Motor neuron (in vitro differentiated cells): ENCODE measurements at regions not wholly inside any gene's neighbourhood (a gene's known extent, or its start where the extent isn't known, plus 50 kb on each side); places are given as distances from the start of the nearest gene placed in this dataset.

ENCODE experiments used
- ATAC-seq, 8 experiments: fragments of 200-7000 bp; cut with Tn5 transposase; replicated peaks in 6 of 8; 2 replicates each; pipeline ENCODE4 v1.8.0; 2021; ENCODE audit warnings: mild to moderate bottlenecking in 8 of 8, moderate library complexity in 8 of 8
- H3K27ac ChIP-seq, 2 donors: fragments of 250-450 bp; sonication (Bioruptor Pico); 2 replicates each; pipeline ENCODE4 v1.9.0; 2021; ENCODE audit warnings: antibody characterized with exemption in 2 of 2, mild to moderate bottlenecking in 2 of 2, moderate library complexity in 1 of 2
- H3K4me1 ChIP-seq, 2 donors: fragments of 250-450 bp; sonication (Bioruptor Pico); replicated peaks in 1 of 2; 2 replicates each; pipeline ENCODE4 v1.6.1; 2021; ENCODE audit warnings: antibody characterized with exemption in 2 of 2, mild to moderate bottlenecking in 2 of 2, moderate library complexity in 1 of 2
- H3K4me3 ChIP-seq, 5 donors: fragments of 250-450 bp; sonication (Bioruptor Pico); 2 replicates each; pipeline ENCODE4 v1.9.0; 2021; ENCODE audit warnings: antibody characterized with exemption in 5 of 5, mild to moderate bottlenecking in 5 of 5, moderate library complexity in 4 of 5
- WGBS, 10 experiments: fragments of 450-650 bp; shearing (Covaris generic); methylation state at CpG; one replicate each; pipeline ENCODE4 v1.0.0; 2022; 5-methylcytosine and 5-hydroxymethylcytosine counted together
- in situ Hi-C, 9 experiments: fragments of 400-800 bp; cut with MboI; loops; one replicate each; pipeline ENCODE4 v1.15.0; 2021; ENCODE audit warnings: low sequenced_read_pairs in 9 of 9, low pct_unique_long_range_greater_than_20kb in 2 of 9; ENCODE audit not compliant: unreplicated experiment in 9 of 9

DNA sequence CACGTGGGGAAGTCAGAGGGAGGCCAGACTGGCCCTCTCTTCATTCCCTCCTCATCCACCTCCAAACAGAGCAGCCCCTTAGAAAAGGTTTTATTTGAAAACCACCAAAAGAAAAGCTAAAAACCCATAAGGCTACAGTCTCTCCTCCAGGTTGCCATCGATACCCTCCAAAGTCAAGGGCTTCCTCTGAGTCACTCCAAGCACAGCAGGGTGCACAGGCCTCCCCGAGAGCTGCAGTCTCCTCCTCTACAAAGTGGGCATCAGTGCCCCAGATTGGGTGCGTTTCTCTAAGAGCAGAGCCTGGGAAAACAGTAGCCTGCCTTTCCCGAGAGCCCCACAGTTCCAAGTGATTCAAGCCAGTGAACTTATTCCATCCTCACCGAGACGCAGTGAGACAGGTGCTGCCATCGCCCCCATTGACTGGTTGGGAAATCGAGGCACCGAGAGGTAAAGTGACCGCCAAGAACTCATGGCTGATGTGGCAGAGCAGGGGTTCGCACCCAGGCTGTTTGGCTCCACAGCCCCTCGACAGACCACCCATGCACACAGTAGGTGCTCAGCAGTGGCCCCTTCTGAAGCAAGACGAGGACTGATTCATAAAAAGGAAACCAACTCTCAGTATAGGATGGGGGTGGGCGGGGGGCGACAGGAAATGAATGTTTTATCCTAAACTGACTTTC, 91.7 kb upstream of the SHISAL1 start:
- no peak overlapping the region for H3K27ac ChIP-seq
- no peak overlapping the region for H3K4me3 ChIP-seq
- ATAC-seq = no peak
- H3K4me1 ChIP-seq = peaks cover 15% of the 10 kb centered on the region in 2 donors
- in situ Hi-C loops = no loop called here
- 69 to 93% (median 85%) methylated on average over 3 to 8 of the region's 16 CpGs; no CpG with 5 or more reads in 3 of the 10 experiments for WGBS, 10 experiments

DNA sequence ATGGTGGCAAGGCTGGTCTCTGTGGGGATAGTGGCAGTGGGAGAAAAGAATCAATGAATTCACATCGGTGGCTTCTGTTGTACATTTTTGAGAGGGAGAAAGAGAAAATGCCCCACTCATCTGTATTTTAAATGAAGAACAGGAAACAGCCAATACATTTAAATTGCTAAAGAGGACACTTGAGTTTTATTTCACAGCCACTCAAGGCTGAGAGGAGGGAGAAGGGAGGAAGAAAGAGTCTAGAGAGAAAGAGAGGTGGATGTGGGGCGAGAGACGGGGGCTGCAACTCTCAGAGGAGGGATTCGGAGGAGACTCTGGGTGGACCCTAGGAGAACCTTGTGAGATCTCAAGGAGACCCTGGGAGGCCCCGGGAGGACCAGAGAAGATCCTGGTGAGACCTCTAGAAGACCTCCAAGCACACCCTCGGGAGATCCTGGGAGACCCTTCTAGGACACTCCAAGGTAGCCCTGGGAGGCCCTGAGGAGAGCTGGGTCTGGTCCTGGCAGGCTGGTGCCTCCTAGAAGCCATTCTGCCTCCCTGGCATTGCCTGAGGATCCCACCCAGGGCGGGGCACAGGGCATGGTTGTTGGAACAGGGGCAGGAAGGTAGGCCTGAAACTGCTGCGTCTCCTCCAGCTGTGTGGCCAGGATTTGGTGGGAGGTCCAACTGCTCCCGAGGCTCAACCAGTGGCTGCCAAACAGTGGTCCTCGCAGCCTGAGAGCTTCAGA, 91.0 kb upstream of the SHISAL1 start:
- in situ Hi-C loops = no loop called here
- 20 to 90% (median 73%) methylated on average over 1 to 4 of the region's 10 CpGs; no CpG with 5 or more reads in 4 of the 10 experiments for WGBS, 10 experiments

DNA sequence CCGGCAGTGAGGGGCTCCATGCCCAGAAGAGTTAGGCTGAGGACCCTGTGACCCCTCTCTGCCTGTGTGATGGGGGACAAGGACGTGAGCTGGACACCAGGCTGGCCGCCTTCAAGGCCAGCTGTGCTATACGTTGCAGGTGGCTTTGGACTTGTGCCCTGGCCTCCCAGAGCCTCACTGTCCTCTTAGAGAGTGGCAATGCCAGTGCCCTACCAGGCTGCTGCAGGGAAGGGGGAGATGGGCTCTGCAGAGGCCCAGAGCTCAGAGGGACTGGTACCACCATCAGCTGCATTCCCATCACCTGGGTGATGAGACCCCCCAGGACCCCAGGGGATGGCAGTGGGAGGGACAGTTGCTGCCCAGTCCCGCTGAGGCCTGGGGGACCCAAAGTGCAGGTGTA, 90.4 kb upstream of the SHISAL1 start:
- ATAC-seq = no peak
- Histone ChIP-seq H3K4me1 (peaks cover 8 to 16% of the 10 kb centered on the region in 2 donors), H3K27ac (no peak overlapping the region), H3K4me3 (no peak overlapping the region)
- 31 to 100% (median 82%) methylated on average over 1 to 4 of the region's 5 CpGs; no CpG with 5 or more reads in 6 of the 10 experiments for WGBS, 10 experiments
- in situ Hi-C loops = no loop called here

More for the DNA sequence above, 91.0 kb upstream of the SHISAL1 start:
- Histone ChIP-seq H3K4me1 (peaks cover 8 to 15% of the 10 kb centered on the region in 2 donors), H3K27ac (no peak overlapping the region), H3K4me3 (no peak overlapping the region)
- peak in 1 of 8 experiments; percentile 60 for ATAC-seq

DNA sequence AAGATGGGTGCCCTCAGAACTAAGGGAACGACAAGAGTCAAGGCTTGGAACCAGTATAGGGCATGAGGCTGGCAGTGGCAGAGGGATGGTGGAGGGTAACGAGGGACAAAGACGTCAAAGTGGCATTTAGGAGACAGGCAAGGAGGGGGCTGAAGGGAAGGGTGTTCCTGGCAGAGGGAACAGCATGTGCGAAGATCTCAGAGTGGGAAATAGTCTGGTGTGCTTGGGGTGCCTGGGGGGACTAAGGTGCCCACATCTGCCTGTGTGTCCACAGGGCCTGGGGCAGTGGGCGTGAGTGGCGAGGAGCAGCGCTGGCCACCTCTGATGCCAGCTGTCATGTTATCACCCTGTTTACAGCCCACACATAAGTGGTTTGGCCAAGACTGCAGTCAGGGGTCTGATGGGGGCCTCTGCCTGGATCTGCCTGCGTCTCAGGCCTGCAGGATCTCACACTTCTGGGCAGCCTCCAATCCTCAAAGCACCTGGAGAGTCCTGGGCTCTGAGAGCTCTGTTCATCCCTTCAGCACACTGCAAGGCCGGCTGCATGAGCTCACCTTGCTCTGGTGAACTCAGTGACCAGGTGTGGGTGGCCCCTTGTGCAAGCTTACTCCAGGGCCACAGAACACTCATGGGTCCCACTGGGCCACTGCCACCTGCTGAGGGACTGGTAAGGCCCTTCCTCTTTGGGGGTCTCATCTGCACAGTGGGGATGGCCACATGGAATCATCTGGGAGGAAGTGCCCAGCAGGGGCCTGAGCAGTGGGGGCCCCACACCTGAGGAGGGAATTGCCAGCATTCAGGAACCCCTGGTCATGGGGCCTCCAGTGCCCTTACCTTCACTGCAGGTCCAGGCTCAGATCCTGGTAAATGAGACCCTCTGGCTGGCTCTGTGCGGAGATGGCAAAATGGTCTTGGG, 89.7 kb upstream of the SHISAL1 start:
- ATAC-seq = no peak
- Histone ChIP-seq H3K4me3 (no peak overlapping the region), H3K4me1 (peaks cover 8 to 16% of the 10 kb centered on the region in 2 donors), H3K27ac (no peak overlapping the region)
- in situ Hi-C loops = no loop called here
- 80 to 96% (median 92%) methylated on average over 2 to 6 of the region's 10 CpGs; no CpG with 5 or more reads in 6 of the 10 experiments for WGBS, 10 experiments

DNA sequence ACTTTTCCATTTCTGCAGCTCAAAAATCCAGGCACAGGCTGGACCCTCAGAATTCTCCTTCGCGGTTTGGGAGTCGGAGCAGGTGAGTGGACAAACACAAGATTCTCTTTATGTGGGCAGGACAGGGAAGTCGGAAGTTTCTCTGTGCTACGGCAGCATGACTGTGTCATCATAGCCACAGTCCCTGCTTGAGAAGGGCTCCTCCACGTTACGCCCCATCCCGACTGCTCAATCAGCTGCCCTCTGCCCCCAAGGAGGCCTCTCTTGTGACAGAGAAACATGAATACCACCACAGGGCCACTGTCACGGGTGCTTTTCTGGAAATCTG, 89.0 kb upstream of the SHISAL1 start:
- Histone ChIP-seq H3K4me3 (no peak overlapping the region), H3K4me1 (peaks cover 12 to 19% of the 10 kb centered on the region in 2 donors), H3K27ac (no peak overlapping the region)
- no peak for ATAC-seq
- 50 to 82% (median 70%) methylated on average over 1 to 4 of the region's 9 CpGs; no CpG with 5 or more reads in 3 of the 10 experiments for WGBS, 10 experiments
- in situ Hi-C loops = no loop called here

DNA sequence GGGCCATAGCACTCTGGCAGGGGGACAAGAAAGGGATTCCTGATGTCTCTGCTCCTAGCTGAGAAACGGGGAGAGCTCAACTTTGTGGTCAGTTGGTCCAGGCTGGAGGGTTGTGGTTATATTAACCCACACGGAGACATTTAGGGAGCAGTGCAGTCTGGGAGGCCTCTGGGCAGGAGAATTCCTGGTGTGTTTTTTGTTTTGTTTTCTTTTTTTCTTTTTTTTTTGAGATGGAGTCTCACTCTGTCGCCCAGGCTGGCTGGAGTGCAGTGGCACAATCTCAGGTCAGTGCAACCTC, 88.0 kb upstream of the SHISAL1 start:
- 33 to 100% (median 65%) methylated on average over 1 to 3 of the region's 3 CpGs; no CpG with 5 or more reads in 5 of the 10 experiments for WGBS, 10 experiments
- Histone ChIP-seq H3K27ac (no peak overlapping the region), H3K4me1 (peaks cover 15 to 22% of the 10 kb centered on the region in 2 donors), H3K4me3 (no peak overlapping the region)
- ATAC-seq = no peak
- in situ Hi-C loops = no loop called here

DNA sequence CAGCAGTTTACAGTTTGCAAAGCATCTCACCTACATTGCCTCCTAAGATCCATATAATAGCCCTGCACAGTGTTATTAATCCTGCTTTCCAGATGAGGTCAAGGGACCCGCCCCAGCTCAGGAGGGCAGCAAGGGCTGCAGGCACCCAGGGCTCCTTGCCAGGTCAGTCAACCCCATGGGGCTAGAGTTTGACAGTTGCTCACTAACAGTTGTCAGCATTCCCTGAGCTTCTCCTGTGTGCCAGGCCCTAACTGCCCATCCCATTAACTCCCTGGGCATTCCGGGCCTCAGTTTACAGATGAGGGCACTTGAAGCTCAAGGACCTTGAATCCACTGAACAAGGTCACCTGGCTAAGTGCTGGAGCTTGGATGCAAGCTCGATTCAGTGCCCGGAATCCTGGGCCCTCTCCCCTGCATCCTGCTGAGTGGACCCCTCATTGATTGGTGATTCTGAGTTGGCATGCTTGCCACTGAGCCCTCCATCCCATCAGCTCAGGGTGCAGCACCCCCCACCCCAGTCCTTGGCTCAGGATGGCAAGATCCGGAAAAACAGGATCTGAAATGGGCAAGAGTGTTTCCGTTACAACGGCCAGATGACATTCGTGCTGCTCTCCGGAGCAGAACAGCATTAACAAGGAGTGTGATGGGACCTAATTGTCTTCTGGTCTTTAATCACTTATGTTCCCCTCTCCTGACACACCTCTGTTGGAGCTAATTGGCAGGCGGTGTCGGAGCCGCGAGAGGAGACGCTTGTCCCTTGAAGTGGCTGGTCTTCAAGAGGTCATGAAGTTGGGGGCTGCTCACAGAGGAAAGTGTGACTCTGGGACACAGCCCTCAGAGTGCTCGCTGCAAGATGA, 87.4 kb upstream of the SHISAL1 start:
- WGBS, 10 experiments = 33 to 100% (median 78%) methylated on average over 1 to 7 of the region's 15 CpGs; no CpG with 5 or more reads in 2 of the 10 experiments
- ATAC-seq = peak in 3 of 8 experiments; percentile 17 to 35 (median 18)
- in situ Hi-C loops = no loop called here

DNA sequence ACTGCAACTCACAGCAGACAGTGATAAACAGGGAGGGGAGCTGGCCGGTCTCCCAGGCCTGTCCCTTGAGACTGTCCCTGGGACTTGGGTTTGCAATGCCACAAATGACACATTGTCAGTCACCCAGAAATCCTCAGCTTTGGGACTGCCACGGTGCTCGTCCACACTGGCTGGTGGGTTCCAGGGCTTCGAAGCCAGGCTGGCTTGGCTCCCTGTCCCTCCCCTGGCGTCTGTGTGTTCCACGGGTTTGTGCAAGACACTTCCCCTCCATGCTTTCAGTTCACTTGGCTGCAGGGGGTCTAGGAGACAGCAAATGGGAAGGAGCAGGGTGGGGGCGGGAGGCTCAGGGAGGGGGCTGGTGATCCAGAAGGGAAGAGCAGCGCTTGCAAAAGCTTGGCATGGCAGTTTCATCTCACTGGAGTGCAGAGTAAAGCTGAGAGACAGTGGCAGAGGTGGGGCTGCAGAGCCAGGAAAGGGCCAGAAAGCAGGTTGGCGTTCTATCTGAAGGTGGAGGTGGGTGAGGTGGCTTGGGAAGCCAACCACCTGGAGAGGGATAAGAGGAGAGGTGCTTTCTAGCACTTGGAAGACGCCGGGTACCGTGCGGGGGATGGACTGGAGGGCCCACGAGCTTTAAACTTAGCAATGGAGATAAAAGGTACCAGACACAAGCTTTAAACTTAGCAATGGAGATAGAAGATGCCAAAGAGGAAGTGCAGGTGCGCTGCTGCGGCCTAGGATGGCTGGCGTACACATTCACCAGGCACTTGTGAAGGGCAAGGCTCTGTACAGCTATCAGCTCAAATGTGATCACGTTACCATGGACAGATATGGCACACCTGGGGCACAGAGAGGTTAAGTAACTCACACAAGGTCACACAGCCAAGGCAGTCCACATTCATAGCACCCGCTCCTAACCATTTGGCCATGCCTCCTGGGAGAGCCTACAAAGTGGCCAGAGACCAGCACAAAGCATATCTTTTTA, 86.4 kb upstream of the SHISAL1 start:
- ATAC-seq = no peak
- Histone ChIP-seq H3K4me3 (no peak overlapping the region), H3K4me1 (peaks cover 20 to 27% of the 10 kb centered on the region in 2 donors), H3K27ac (no peak overlapping the region)
- 19 to 100% (median 68%) methylated on average over 1 to 7 of the region's 19 CpGs; no CpG with 5 or more reads in 2 of the 10 experiments for WGBS, 10 experiments
- in situ Hi-C loops = no loop called here

More for the DNA sequence above, 87.4 kb upstream of the SHISAL1 start:
- no peak overlapping the region for H3K4me3 ChIP-seq
- H3K4me1 ChIP-seq = peaks cover 20 to 27% of the 10 kb centered on the region in 2 donors
- no peak overlapping the region for H3K27ac ChIP-seq

DNA sequence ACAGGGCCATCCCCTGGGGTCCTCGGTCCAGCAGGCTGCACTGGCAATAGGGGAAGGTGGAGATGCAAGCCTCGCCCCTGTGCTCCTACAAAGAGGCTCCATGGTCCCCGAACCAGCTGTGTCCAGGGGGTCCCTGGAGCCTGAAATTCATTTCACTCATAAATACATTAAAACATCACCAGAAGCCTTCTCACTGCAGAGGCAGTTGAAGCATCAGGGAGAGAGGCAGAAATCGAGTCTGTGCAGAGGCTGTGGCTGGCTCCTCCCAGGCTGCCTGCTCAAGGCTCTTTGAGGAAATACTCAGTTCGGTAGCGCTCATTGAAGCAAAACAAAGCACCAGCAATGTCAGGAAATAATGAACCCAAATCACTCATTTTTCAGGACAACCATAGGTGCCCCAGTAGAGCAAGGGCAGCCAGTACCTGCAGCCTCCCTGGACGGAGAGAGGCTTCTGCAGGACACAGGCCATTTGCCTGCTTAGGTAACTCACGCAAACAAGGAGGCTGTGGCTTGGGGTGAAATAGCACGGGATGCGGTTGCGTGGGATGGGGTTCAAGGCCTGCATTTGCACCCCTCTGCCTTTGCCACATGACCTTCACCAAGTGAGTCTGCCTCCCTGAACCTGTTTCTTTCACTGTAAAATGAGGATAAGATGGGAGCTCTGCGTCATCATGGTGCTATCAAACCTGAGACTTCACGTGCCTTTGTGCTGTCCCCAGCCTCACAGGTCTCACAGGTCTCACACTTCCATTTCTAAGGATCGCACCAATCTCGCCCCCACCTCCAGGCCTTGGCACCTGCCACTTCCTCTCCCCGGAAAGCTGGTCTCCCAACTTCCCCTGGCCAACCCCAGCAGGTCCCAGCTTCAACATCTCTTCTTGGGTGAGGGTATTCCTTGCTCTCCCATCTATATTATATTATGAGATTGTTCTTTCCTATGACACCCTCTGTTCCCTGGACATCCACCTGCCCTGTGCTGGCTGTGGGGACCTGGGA, 84.3 kb upstream of the SHISAL1 start:
- Histone ChIP-seq H3K27ac (no peak overlapping the region), H3K4me1 (peaks cover 31 to 41% of the 10 kb centered on the region in 2 donors), H3K4me3 (no peak overlapping the region)
- in situ Hi-C loops = no loop called here
- ATAC-seq = peak in 2 of 8 experiments; percentile 19 to 32
- 46 to 100% (median 83%) methylated on average over 1 to 12 of the region's 16 CpGs; no CpG with 5 or more reads in 2 of the 10 experiments for WGBS, 10 experiments

DNA sequence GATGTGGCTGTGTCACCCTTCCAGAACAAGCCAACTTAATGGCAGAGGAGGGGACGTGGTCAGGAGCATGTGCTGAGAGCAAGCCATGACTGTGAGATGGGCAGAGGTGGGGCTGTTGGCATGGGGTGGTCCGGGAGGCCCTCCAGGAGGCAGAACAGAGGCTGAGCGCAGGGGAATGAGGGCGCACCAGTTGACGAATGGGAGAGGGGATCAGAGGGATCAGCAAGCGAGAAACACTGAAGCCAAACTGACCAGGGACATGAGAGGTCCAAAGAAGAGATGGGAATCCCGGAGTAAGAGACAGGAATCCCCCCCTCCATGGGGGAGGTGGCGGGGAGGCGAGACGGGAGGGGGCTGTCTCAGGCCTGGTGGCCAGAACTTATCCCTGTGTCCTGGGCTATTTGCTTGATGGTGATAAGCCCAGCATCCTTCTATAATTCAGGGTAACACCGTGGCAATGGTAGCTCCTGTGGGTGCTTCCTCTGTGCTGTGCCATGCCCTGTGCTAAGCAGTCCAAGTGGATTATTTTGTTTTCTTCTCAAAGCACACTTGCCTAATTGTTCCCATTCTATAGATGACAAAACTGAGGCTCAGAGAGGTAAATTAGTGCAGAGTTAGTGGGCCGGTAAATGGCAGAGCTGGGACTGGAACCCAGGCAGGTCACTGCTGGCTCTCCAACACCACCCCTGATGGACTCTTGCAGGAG, 83.4 kb upstream of the SHISAL1 start:
- in situ Hi-C loops = no loop called here
- ATAC-seq = no peak
- 80 to 100% (median 86%) methylated on average over 2 to 3 of the region's 12 CpGs; no CpG with 5 or more reads in 6 of the 10 experiments for WGBS, 10 experiments
- Histone ChIP-seq H3K4me3 (no peak overlapping the region), H3K27ac (no peak overlapping the region), H3K4me1 (peaks cover 40 to 49% of the 10 kb centered on the region in 2 donors)
